HG03159 (cell line): ENCODE measurements at regions not wholly inside any gene's neighbourhood (a gene's known extent, or its start where the extent isn't known, plus 50 kb on each side); places are given as distances from the start of the nearest gene placed in this dataset.

Experiments used
- ATAC-seq: cut with Tn5 transposase; IDR thresholded peaks from one replicate; pipeline ENCODE4 v1.9.1; 2021; ENCODE audit warnings: mild to moderate bottlenecking, moderate library complexity; ENCODE audit not compliant: unreplicated experiment

DNA sequence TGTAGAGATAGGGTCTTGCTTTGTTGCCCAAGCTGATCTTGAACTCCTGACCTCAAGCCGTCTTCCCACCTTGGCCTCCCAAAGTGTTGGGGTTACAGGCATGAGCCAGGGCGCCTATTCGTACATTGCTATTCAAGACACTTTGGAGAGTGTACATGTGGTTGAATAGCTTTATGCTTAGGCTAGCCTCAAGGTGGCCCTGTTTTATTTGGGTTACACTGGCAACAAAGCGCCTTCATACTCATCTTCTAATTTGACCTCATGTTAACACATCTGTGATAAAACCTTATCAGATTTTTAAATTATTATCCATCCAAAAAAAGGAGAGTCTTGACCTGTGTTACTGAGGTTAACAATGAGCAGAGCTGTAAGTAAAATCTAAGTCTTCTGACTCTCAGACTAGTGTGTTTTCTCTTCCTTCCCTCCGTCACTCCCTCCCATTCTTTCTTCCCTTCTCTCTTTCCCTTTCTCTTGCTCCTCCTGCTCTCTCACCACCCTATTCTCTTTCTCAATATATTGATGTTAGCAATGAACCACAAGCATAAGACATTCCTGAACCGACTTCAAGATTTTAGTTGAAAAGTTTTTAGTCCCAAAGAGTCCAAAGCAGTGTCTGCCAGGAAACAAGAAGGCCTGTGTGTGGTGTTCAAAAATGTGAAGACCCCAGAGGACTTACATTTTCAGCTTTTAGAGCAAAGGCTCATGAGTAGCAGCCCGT is 603.7 kb upstream of the CFAP20DC start:
- no peak for ATAC-seq

DNA sequence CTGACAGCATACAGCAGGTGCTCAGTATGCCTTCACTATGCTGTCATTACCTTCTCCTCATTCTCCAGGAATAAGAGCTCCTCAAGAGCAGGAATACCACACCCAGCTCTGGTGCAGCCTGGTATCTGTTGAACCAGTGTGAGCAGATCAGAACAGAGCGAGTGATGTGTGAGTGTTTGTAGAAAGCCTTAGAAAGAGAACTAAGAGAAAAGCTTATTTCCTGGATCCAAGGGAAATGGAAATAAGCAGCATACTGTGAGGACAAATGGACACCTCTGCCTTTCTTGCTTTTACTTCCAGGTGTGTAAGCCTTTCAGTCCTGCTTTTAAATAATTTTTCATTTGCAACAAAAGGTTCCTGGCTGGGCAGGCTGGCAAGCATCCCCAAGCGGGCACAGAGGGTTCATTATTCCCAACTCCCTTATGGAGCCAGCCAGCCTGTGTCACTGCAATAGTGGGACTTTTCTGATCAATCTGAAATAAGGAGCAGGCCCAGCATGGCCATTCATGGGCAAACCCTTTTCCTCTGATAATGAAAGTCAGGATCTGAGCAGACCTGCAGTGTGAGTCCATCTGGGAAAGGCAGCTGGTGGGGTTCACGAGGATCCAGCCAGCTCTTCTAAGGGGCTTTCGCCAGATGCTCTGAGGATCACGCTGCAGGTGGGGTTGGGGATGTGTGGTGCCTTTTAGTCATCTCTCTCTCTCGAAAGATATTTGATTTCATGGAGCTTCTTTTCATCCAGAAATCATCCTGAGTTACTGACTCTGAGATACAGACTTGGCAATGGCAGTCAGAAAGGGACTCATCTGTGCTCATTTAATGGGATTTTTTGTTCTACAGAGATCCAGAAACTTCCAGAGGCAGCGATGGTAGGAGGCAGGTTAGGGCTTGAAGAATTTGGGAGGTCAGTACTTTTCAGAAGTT is 594.9 kb upstream of the CFAP20DC start:
- ATAC-seq, result no peak

DNA sequence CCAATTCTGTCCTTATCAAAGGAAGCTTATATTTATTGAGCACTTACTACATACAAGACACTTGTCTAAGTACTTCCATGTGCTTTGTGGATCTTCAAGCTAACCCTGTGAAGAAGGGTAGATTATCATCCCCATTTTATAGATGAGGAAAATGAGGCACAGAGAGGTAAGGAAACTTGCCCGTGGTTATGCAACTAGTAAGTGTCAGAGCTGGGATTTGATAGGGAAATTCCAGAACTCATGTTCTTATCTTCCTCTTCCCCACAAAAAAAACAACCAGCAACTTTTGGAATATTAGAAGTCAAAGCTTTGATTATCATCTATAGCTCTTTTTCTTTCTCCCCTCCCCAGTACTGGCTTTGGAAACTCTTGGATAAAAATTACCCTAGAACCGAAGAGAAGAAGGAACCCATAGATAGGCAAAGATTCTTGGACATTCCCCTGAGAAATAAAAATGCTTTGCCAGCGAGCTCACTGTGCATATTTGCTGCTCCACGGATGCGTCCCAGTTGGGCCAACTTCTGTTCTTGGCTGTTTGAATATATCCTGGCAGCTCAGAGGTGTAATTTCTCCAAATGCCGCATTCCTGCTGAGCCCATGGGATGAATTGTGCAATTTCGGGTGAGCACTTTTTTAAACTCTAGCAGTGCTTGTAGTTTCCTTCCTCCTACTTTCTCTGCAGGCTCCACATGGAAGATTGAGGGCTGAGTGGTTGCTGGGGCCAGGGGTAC is 591.5 kb upstream of the CFAP20DC start:
- ATAC-seq, result no peak

DNA sequence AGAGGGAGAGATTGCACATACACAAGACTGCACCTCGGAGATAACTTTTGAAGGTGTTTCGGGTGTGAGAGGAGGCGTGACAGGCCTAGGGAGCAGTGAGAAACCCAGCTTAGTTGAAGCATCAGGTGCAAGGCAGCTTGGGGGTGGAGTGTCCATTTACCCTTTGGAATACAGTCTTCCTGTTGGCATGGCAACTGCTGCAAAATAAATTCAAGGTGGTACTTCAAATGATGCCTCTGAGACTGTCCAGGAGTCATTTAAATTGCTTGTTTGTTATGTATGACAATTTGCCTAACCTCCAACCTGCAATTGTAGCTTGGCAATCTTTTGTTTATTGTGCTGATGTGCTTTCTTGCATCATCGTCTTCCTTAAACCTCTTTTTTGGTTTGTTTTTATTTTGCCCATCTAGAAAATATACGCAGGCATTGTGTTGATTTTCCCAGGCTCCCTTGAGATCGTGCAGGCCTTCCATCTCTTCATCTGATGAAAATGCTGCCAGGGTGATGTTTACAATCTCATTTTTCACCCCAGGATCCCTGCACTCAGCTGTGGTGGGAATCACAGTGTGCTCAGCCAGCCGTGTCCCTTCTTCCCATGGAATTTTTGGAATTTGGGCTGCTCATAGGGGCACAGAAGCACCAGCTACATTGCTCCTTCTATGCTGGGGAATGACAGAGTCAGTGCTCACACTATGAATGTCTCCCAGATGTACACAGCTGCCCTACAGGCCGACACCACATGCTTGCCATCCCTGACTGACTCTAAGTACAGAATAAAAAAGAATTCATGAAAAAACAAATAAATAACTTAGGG is 583.1 kb upstream of the CFAP20DC start:
- ATAC-seq, result no peak

DNA sequence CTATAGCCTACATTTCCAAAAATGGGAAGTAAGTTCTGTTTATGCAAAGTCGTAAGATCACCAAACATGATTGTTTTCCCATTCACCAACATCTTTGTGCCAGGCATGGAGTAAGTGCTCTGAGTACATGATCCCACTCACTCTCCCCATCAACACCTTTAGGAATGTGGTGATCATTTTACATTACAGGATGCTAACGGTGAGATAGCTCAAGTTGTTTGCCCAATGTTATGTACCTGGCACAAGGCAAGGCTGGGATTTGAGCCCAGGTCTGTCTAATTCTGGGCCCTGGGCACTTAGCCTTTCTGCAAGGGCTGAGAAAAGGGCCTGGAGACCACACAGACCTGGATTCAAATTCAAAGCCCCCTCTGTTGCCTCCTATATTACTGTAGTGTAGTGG is 581.7 kb upstream of the CFAP20DC start:
- ATAC-seq, result no peak

DNA sequence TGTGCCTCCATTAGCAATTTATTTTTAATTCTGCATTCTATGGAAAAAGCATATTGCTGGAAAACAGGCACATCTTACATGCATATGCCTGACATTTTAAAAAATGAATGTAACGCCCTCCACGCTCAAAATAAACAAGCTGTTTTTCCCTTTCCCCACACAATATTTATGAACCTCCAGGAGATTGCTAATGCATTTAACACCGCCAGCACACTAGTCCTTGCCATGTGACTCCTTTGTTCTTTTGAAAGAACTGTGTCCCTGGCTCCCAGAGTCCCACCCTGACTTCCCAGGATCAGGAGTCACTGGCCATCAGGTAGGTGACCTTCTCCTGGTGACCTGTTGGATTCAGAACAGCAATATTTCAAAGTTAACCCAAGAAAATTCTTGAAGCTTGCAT is 571.2 kb upstream of the CFAP20DC start:
- ATAC-seq, result no peak

DNA sequence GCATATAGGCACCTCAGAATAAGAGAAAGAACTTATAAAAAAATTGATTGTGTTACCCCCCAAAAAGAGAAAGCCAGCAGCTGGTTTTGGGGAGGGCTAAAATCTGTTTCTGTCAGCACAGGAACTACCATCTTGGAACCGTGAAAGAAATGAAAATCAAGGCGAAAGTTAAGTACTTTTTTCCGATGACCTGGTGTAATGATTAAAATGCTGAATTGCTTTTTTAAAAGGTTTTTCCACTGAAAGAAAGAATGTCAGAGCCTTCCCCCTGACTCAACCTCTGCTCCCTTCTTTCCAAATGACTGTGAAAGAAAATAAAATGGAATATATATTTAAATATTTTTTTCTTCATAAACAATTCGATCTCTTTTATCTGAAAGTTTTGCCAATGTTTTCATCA is 570.5 kb upstream of the CFAP20DC start:
- no peak for ATAC-seq

DNA sequence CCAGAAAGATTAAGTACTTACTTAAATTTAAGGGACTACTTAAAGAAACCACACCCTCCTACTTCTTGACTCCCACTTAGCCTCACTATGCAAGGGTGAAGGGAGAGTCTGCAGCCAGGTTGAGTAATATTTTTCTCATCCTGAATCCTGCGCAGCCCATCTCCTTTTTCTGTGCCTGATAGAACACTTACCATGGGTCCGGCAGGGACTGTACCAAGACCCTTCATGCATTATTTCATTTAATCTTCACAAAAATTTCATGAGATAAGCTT is 562.6 kb upstream of the CFAP20DC start:
- no peak for ATAC-seq

DNA sequence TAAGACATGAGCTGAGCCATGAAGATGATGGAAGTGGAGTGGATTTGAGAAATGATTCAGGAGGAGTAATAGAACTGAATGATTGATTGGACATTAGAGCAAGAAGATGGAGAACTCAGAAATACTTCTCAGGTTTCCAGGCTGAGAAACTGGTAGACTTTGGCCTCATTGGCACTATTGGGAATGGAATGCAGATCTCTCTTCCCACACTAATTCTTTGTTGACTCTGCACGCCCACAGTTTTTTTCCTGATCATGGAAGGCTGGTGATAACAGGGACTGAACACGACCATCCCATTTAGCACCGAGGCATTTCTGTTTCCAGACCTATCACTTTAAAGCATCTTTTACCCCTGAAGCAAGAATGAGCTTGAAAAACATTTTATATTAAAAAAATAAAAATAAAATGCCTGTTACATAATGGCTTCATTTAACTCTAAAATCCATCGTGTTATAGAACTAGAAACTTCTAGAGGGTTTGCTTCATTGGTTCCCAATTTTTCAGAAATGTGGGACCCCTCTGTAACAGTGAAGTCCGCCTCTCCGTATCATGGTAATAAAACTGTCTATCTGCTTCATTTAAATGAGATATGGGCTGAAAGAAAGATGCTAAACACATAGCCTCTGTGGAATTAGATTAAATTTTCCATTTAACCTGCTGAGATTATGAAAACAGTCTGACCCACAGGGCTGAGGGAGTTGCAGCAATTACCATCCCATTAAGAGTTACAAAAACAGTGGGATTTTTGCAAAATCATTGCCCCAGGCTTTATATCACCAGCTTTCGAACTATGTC is 562.0 kb upstream of the CFAP20DC start:
- no peak for ATAC-seq

DNA sequence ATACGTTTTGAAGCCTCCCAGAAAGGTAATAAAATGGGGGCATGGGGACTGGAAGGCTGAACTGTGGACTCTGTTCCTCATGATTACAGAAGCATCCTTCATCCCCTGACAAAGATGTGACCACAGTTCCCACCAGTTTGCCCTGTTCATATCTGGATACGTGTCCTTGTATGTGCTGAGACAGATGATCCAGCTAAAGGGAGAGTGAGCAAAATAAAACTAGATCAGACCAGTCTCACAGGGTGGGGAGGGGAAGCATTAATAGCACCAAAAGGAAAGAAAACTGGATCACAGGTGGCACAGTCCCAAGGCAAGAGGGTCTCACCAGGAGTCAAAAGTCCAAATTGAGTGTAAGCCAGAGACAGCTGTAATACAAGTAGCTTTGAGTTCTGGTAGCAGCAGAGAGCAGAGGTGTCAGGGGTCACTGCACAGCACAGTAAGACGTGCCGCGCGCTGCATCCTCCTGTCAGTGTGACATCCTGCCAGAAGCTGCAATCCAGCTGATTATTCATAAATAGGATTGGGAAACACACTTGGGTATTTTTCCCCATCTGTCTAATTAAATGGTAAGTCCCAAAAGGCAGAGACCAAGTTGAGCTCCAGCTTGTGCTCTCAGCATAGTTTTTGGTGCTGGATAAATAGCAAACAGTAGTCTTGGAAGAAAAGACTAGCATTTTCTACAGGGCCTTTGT is 560.0 kb upstream of the CFAP20DC start:
- ATAC-seq, result no peak

DNA sequence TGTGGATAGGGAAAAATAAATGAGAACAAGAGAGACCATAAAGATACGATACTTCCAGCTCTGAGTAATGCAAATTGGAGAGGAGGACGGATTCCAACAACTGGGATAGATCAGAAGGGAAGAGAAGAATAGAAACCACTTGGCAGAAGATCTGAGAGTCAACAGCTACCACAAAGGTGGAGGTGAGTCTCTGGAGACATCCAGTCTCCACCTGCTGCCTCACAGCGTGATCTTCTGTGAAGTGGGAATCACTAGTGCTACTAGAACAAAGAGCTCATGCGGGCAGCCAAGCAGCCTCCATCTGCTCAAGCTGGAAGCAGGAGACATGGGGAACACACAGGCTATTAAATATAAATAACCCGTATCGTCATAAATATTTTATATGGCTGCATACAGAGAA is 558.5 kb upstream of the CFAP20DC start:
- ATAC-seq, result no peak

DNA sequence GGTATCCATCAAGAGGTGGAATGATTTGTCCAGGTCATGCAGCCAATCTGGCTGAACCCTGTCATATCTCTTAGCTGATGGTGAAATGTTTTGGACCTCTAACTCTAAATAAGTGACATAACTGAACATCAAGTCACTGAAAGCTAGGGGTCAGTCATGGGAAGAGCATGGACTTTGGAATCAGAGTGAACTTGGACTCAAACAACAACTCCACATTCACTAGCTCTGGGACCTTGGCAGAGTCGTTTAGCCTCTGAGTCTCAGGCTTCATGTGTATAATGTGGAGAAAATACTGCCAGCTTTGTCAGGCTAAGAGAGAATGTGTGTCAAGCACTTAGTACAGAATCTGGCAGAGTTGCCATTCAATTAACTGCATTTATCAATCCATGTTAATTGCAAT is 557.8 kb upstream of the CFAP20DC start:
- ATAC-seq, result no peak

DNA sequence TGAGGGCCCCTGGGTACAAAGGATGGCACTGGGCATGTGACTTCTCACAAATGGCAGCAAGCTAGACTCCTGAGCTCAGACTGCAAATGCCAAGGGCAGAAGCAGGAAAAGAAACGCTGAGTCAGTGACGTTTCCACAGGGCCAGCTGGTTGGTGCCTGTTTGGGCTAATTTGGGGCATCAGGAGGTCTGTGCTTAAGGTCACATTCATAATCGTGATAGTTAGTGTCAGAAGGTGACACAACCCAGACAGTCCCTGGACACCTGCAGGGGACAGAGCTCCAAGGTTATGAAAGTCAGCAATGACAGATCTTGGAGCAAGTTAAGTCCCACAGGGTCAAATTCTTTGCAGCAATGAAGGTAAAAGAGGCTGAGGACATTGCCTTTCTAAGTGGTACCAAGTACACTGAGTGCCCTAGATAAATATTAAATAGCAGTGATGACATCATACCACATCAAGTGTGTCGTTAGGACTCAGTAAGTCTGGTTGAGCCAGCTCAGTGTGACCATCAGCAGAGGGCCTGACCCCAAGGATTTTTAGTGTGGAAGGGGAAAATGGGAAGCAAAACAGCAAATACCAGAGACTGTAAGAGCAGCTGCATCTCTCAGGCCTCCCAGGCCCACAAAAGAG is 556.9 kb upstream of the CFAP20DC start:
- no peak for ATAC-seq

DNA sequence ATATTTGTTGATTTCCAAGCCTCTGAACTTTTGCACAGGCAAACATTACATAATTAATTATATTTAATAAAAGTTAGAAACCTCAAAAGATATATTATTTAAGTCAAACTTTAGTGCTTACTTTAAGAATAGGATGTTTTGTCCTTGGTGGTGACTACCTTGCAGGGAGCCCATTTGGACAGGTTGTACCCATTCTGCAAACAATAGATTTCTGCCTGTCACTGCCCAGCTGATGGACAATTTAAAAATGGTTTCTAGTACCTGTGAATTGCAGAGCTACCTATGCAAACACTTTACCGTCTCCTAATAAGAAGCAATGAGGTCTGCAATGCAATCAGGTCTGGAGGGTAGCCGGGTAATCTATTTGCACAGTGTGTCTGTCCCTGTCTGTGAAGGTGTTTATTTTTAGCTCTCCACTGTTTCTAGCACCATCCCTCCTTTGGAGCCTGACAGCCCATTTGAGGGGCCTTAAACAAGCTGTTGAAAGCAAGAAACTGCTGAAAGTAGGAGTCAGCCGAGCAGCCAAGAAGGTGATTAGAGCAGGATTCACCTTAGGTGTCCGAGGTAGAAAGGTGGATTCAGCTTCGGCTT is 556.2 kb upstream of the CFAP20DC start:
- ATAC-seq, result no peak

DNA sequence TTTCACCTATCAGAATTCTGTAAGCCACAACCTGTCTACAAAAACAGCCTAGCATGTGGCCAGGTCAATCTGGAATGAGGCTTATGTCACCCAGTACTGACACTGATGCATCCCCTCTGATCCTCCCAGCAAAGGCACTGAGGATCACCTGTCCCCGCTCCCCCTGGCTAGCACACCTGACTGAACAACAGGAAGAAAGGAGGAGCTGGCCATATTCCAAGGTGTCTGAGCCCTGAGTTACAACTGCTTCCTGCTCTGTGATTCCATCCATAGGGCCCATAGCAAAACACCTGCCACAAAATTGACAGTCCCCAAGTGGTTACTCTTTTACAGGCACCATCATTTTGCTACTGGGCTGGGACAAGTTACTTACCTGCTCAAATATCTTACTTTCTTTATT is 555.5 kb upstream of the CFAP20DC start:
- no peak for ATAC-seq

DNA sequence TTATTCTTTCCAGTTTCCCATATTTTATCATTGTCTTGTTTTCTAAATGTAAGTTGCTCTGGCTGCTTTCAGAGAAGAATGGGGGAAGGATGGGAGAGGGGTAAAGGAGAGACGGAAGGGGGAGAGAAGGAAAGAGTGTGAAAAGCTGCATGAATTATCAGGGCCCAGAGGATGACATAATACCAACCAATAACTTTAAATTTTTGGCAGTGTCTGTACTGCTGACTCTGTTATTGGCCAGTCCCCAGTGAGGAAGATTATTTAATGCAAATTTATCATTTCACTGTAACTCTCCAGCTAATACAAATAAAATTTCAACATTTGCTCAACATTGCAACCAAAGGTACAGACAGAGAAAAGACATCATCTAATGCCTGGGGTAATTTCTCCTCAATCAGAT is 551.7 kb upstream of the CFAP20DC start:
- no peak for ATAC-seq

DNA sequence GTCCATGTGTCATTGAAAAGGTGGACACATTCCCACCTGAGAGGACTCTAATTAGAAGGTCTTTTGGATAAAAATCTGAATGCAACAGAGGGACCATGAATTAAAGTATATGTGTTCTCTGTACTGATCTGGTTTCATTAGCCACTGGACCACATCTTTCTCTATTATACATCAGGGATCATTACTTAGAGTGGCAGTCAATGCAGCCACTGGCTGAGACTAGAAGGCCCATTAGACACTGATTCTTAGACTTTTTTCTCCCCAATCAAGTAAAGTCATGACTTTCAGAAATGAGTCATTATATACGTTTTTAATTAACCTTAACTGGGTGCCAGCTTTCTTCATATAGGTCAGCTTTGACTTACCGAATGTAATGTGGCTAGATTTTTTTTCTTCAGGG is 550.8 kb upstream of the CFAP20DC start:
- no peak for ATAC-seq

DNA sequence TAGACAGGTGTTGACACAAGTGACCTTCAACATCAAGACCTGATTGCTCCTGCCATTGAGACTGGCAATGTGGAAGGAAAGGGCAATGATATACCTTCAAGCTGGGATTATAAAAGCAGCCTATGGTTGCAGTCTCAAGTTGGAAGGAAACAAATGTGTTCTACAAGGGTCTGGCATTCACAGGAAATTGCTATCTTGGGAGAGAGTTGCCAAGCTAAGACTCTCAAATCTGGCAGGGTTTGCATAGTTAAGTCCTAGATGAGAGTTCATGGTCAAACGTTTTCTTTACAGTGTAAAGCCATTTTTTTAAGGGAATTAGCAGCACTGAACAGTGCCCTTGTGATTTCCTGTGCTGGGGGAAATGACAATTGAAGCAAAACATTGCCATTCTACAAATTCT is 546.9 kb upstream of the CFAP20DC start:
- ATAC-seq, result no peak

DNA sequence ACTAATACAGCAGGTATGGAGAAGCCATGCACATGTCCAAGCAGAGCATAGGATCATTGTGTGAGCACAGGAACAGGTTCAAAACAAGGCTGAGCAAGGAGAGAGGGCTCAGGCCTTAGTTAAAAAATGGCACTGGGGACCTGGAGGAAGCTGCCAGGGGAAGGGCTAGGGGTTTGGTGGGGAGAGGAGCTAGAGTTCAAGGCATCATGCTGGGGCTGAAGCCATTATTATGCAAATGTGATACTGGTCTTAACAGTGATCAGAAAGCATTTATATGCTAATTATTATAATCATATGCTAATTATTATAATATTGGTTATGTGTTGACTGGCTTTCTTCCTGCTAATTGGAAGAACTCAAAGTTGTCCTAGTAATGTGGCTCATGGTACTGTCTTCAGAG is 546.0 kb upstream of the CFAP20DC start:
- no peak for ATAC-seq
